Right ventricle myocardium inferior (tissue), 1 donor: ENCODE measurements at regions not wholly inside any gene's neighbourhood (a gene's known extent, or its start where the extent isn't known, plus 50 kb on each side); places are given as distances from the start of the nearest gene placed in this dataset.
"Not testable (repeated sequence)": the region's sequence is repeated elsewhere in the genome, so short reads cannot be mapped to it uniquely, and the experiment has no call there.

ENCODE experiments used
- ATAC-seq: fragments of 200-7000 bp; cut with Tn5 transposase; one replicate; pipeline ENCODE4 v1.9.1; 2020; ENCODE audit warnings: mild to moderate bottlenecking, moderate library complexity
- DNase-seq: peaks from one replicate; pipeline ENCODE4 v3.0.0; 2021; ENCODE audit errors: missing footprints
- intact Hi-C: fragments of 100-400 bp; cut with DNase I; formaldehyde crosslinking; loops from one replicate; pipeline ENCODE4 v1.11.0; 2022
- donor health status: DM: no; HTN: yes; CAD: no; lungs with severe emphysema.

DNA sequence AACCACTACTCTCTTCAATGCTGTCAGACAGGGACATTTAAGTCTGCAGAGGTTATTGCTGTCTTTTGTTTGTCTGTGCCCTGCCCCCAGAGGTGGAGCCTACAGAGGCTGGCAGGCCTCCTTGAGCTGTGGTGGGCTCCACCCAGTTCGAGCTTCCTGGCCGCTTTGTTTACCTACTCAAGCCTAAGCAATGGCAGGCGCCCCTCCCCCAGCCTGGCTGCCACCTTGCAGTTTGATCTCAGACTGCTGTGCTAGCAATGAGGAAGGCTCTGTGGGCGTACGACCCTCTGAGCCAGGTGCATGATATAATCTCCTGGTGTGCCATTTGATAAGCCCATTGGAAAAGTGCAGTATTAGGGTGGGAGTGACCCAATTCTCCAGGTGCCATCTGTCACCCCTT, 628.7 kb downstream of the GABRG2 start:
- DNase-seq, intact Hi-C loops, ATAC-seq: not testable (repeated sequence)

DNA sequence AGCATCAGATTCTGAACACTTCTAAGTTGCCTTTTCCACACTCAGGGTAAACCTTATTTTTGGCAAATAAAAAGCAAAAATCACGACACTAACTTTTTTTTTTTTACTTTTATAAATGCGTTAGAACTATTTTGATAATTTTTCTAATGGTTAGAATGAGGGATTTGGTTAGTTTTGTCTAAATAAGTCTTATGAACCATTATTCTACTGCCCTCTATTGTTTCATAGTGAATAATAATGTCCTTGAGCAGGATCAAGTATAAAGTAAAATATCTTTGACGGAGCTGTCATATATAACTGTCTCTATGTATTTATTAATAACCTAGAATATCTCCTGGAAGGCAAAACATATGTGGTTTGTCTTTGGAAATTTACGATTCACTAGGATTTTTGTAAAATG, 631.8 kb downstream of the GABRG2 start:
- intact Hi-C loops, result no loop called here

DNA sequence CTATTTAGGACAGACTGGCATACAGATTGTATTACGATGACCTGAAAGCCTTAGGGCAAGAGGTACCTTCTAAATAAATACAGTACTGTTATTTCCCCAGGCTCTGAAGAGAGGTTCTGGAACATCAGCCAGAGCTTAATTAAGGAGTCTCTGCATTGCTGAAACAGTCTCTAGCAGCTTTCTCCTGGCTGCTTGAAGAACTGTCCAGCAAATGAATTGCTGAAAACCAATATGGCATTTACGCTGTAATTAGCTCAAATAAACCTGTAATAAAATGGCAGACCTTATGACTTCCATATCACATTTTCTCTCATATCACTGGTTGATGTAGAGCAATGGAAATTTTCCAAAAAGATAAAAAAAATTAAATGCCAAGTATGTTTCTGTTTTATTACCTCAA, 636.3 kb downstream of the GABRG2 start:
- DNase-seq, result no peak
- no peak for ATAC-seq
- intact Hi-C loops, result no loop called here

More for the DNA sequence above, 631.8 kb downstream of the GABRG2 start:
- no peak for DNase-seq
- no peak for ATAC-seq

DNA sequence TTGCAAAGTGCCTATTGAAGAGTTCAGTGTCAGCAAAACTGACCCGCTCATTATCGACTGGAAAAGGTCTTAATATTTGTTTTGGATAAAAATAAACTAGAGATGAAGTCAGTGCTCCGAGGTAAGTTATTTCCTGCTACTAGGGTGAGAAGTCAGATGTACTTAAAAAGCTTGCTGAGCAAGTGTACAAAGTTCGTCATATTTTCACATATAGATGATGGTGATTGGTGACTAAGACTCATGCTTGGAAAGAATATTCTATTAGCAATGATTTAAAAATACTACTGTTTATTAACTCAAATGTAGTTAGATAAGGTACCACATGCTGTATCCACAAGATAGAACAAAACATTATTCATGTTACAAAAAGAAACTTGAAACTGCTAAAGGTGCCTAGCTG, 643.7 kb downstream of the GABRG2 start:
- intact Hi-C loops, result no loop called here
- DNase-seq (no peak), ATAC-seq (no peak)

DNA sequence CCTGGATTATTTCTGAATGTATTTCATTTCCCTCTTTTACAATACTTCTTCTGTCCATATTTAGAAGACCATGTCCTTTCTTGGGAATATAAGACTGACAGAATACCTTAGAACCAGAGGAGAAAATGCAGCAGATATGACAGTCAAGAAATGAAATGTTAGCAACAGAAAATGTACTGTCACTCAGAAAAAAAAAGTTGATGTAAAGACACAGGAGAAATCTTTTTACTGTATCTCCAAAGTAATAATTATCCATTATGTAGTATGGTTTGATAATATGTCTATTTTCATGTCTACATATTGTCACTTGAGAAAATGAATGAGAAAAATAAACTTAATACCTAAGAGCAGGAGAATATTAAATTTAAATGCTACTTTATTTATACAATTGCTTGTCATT, 652.1 kb downstream of the GABRG2 start:
- DNase-seq, result no peak
- intact Hi-C loops, result no loop called here
- no peak for ATAC-seq

DNA sequence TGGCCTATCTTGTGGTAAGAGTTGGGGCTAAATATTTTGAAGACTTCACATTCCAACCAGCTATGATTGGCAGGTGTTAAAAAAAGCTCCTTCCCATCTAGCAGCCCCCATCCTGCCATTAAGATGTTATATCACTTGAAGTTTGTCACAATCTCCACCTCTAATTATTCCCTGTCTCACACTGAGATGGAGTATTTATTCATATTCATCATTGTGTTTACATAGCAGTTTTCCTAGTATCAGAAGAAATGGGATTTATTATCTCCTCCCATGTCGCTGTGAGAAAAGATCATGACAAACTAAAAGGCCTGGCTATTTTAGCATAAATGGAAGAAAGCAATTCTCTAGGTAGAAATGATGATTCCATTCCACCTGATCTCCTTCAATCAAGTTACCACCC, 653.6 kb downstream of the GABRG2 start:
- no peak for DNase-seq
- intact Hi-C loops, result no loop called here
- ATAC-seq, result no peak

DNA sequence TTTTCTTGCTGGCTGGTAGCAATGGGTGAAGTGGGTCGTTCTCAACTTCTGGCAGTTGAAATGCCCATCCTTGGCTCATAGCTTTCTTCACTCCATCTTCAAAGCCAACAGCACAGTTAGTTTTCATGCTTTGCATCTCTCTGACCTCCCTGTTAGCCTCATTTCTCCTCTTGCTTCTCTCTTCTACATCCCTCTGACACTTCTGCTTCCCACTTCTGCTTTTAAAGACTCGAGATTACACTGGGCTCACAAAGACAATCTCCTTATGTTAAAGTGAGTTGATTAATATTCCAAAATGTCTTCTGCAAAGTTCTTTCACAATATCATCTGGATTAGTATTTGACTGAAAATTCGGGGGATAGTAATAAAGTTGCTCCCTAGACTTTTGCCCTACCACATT, 684.8 kb upstream of the CCNG1 start:
- no peak for DNase-seq
- no peak for ATAC-seq
- intact Hi-C loops, result no loop called here

DNA sequence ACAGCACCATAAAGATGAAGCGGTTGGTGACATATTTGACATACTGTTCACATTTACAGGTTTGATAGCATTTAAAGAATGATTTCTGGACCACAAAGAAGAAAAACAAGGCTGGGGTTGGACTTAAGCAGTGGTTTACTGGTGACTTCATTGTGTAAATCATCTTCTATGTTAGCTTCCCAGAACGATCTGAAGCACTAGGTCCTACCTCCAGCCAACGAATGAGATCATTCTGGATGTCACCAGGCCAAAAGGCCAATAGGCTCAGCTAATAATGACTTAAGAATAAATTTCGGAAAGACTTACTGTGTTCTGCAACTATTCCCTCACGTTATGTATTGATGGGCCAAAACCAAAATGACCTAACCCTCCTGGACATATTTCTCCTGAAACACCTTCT, 675.3 kb upstream of the CCNG1 start:
- ATAC-seq (no peak), DNase-seq (no peak)
- intact Hi-C loops, result no loop called here

DNA sequence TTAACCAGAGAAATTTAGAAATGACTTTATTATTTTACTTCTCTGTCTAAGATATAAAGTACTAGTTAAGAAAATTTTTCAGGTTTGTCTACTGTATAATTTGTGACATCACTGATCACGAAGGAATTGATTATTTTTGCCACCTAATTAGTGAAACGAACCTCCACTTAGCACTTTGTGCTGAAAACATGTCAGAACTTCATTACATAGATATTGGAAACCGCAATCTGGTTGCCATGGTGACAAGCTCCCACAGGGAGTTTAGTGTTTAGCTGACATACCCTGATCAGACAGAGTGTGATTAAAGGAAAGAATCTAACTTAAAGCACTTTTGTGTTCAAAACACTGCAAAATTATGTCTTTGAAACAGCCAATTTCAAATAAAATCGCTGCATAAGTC, 668.4 kb upstream of the CCNG1 start:
- intact Hi-C loops, result no loop called here
- DNase-seq, result no peak
- no peak for ATAC-seq

DNA sequence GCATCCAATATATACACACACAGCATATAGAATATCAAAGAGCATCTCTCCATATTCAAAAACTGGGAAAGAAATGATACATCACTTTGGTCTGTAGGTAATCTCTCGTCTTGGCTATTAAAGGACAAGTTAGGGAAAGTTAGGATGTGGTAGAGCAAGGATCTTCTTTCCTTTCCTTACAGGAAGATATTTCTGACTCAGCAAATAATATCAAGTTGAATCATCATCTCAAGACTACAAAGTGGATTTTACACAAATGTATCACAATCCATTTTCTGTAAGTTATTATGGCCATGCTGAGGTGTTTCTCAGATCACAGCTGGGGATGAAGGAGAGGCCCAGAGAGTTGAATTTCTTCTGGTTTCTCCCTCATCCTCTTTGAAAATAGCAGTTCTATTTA, 651.7 kb upstream of the CCNG1 start:
- no peak for ATAC-seq
- intact Hi-C loops, result no loop called here
- DNase-seq, result no peak

DNA sequence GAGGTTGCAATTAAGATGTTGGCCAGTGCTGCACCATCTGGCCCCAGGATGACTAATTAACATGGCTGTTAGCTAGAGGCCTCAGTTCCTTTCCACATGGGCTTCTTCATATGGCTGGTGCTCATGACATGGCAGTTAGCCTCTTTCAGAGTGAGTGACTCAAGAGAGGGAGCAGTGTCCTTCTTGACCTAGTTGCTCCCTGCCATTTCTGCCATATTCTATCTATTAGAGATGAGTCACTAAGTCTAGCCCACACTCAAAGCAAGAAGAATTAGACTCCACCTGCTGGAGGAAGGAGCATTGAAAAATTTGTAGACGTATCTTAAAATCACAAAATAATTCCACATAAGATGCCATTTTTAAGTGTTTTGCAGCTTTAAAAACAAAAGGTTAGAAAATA, 651.2 kb upstream of the CCNG1 start:
- ATAC-seq (no peak), DNase-seq (no peak)
- intact Hi-C loops, result no loop called here

DNA sequence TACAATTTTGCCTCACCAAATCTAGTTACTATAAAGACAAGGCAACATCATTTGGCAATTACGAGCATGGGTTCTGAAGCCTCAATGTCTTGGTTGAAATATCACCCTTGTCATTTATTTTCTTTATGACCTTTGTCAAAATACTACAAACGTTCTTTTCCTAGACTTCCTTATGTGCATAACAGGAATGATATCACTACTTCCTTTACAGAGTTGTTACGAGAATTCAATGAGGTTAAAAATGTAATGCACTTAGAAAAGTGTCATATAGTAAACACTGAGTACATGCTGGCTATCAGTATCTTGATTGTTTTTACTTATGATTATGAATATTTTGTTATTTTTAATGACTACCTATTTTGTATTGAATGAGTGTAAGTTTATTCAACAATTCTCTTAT, 640.9 kb upstream of the CCNG1 start:
- ATAC-seq, result no peak
- intact Hi-C loops, result no loop called here
- no peak for DNase-seq

DNA sequence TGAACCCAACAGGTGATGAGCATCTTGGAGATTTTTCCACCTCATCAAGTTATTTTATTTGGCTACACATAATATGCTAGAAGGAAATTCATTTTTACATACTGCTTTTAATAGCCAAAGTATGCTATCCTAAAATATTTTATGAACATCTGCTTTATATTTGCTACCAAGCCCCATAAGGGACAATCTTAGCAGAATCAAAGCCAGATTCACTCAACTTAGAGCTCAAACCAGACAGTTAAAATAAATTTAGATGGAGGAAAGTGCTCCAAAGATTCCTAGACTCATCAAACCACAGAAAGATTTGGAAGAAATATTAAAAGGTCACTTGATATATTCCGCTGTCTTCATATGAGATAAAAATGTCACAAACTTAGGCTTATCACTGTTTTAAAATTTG, 637.1 kb upstream of the CCNG1 start:
- DNase-seq (no peak), ATAC-seq (no peak)
- intact Hi-C loops, result no loop called here

DNA sequence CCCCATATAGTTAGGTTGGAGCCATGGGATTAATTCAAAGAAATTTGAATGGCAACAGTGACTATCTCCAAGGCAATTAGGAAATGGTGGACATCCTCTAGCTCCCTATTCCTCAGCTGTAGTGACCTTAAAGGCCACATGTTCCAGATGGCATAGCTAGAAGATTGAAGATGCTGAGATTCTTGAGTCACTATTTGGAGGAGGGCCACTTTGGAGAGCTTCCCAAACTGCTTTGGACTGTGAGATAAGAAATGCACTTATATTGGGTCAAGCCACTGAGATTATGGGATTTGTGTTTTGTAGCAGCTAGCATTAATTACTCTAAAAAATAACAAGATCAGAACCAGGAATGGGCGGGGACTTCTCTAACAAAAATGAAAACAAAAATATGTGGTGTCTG, 636.2 kb upstream of the CCNG1 start:
- DNase-seq, result no peak
- intact Hi-C loops, result no loop called here
- no peak for ATAC-seq

DNA sequence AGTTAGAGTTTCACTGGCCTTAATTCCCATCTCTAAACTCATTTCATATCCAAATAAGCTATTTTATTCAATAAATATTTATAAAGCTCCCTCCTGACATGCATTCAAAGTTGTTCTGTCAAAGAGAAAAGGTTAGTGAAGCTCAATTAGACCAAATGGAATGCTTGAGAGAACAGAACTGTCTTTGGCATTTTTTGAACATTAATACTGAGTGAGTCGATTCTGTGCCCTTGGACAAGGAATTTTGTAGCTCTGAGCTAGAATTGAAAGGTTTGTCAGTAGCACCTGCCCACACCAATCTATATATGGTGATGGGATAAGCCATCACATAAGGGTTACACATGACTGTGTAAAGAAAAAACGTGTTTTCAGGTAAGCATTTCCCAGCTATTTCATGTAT, 631.2 kb upstream of the CCNG1 start:
- ATAC-seq, result no peak
- DNase-seq, result no peak
- intact Hi-C loops, result no loop called here

DNA sequence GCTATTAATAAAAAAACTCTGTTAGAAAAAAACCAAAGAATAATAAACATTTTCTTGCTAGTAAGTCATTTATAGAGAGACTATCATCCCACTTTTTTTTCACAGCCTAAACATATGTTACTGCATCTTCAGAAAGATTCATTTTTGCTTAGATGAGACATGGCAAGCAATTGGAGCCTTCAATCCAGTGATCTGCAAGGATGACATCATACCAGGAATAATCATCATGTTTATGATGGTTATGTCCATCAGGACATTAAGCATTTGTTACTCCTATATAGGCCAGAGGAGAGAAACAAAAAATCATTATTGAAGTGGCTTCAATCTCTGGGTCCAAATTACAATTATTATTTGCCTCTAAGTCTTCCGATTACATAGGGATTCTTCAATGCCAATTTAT, 626.3 kb upstream of the CCNG1 start:
- ATAC-seq (no peak), DNase-seq (no peak)
- intact Hi-C loops, result no loop called here

DNA sequence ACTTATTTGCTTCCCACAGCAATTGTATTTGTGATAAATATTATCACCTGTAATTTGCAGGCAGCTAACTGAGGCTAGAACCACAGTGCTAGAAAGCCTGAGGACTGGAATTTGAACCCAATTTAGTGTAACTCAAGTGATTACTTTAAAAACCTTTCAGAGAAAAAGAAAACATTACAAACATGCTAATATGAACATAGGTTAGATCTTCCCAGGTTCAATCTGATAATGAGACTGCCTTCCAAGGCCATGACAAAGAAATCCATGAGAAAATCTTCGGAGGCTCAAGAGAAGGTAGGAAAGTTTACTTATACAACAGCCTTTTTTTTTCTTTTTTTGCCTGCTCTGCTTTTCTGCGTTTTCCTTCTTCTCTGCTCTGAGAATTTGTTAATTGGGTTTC, 620.6 kb upstream of the CCNG1 start:
- intact Hi-C loops, result no loop called here
- DNase-seq, result no peak
- ATAC-seq, result no peak

DNA sequence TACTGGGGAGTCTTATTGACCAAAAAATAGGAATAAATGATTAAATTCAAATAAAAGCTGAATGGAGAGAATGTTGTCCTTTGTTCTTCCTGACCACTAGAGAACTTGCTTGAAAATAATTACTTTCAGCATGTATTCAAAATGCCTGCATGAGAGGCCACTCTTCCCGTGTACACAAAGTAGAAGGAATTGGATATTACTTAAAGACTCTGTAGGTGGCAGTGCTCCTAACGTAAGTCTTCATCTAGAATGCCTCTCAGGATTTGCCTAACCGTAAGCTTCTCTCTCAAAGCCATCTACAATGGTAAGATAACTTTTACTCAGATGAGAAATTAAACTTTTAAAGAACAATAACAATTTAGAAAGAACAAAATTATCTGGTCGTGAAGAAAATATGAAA, 620.0 kb upstream of the CCNG1 start:
- ATAC-seq, result no peak
- intact Hi-C loops, result no loop called here
- DNase-seq, result no peak

DNA sequence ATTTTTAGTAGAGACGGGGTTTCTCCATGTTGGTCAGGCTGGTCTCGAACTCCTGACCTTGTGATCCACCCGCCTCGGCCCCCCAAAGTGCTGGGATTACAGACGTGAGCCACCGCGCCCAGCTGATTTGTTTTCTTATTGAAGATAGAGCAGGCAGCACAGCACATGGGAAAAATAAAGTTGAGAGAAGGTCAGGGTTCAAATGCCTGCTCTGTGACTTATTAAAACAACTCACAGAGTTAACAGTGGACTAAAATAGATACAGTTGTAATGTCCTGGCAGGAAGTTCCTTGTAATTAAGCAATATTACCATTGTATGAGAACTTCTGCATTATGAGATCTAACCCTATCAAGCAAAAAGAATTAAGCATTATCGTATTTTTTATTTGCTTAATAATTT, 615.7 kb upstream of the CCNG1 start:
- DNase-seq, intact Hi-C loops, ATAC-seq: not testable (repeated sequence)

DNA sequence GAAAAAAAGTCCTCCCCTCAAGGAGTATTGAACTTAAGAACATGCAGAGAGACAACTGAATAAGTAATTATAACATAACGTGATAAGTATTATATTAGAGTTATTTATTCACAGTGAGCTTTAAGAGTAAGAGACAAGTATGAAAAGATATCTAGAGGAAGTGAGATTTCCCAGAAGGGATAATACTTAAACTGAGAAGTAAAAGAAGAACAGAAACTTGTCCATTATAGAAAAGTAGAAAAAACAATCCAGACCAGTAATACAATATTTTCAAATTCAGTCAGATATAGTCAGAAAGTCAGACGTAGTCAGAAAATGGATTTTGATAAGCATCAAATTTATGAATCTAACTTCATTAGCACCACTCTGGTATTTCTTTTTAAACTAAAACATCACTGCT, 613.0 kb upstream of the CCNG1 start:
- no peak for DNase-seq
- no peak for ATAC-seq
- intact Hi-C loops, result no loop called here

DNA sequence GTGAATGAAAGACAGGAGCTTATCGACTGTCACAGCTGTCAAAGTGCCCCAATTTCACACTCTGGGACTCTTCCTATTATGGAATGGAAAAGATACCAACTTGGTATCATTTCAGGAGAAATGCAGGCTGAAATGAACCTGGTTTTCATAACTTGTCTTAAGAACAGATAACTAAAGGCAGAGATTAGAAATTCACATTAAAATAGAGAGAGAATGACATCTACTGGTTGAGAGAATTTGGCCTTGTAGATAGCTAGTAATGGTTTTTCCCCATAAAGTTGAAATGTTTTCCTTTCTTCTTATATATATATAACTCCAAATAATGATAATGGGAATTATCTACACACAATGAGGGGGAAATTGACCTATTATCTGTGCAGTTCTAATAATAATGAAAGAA, 600.2 kb upstream of the CCNG1 start:
- ATAC-seq (no peak), DNase-seq (no peak)
- intact Hi-C loops, result no loop called here

DNA sequence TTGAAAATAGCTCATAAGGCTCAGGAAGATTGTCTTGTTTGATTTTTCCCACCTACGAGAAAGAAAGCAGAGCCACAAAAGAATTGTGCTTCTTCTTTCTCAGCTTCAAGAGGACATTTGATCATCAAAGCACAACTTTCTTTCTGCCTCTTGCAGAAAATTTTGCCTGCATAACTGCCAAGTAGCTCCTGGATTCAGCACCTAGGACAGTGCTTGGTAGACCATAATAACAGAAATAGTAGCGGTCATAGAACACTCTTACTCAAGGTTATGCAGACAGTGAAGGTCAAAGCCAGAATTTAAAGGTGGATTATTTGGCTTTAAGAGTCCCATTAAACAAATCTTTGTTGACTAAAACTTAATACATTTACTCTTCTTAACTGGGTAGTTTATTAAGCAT, 594.7 kb upstream of the CCNG1 start:
- no peak for DNase-seq
- ATAC-seq, result no peak

More for the DNA sequence above, 594.7 kb upstream of the CCNG1 start:
- intact Hi-C loops, result no loop called here
